Dermis microvascular lymphatic vessel endothelial cell (primary cell): ENCODE measurements at regions not wholly inside any gene's neighbourhood (a gene's known extent, or its start where the extent isn't known, plus 50 kb on each side); places are given as distances from the start of the nearest gene placed in this dataset.
"Not testable (repeated sequence)": the region's sequence is repeated elsewhere in the genome, so short reads cannot be mapped to it uniquely, and the experiment has no call there.

ENCODE experiments used
- DNase-seq, 2 donors: peaks; one replicate each; pipeline versions ENCODE4 v3.0.0 to v3.0.0-alpha.2; 2010; ENCODE audit warnings: low read depth in 2 of 2

DNA sequence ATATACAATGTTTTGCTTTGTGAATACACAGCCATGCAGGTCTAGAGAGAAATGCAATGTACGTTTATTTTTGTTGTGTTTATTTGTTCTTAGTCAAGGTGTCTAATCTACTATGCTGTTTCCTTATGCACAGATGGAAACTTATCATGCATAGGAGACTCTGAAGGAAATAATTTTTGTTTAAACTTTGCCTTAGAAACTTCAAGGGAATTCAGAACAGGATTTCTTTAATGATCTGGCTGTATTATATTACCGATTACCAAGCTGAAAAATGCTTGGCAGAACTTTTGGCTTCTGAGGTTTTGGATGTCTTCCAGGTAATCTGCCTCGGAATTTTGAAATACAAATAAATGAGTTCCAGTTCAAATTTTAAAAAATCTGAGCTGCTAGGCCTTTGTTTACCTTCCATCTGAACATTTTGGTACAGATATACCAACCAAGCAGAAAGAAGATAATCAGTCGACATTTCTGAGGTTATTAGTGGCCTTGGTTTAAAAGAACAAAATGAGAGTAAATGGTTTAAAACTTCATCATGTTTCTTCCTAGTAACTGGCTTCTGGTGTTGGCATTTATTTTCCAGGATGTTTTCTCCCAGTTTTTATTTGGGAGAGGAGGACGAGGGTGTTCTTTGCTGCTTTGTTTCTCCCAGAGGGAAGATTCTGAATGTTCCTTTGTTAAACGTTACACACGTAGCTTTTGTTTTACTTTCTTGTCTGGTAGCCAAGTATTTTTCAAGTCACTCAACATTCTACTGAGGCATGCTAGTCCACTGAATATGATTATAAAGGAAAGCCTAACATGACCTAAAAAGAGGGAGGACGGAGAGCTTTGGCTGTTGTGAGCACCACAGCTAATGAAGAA lies 421.8 kb upstream of the TBL1XR1 start:
- DNase-seq: peak in 1 of 2 donors; percentile 47

DNA sequence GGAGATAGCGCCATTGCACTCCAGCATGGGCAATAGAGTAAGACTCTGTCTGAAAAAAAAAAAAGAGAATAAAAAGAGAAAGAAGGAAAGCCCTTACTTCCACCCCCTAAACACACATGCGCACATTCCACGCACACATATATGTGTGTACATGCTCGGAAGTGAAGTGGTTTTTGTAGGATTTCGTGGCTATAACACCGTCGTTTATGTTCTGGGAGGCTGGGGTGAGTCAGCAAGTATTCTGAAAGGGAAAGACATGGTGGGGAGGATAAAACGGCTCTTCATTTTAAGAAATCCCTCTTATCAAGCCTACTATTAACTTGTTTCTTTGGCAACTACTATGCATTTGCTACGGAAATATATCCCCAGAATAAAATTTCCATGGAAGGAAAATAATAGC lies 422.8 kb upstream of the TBL1XR1 start:
- no peak for DNase-seq

DNA sequence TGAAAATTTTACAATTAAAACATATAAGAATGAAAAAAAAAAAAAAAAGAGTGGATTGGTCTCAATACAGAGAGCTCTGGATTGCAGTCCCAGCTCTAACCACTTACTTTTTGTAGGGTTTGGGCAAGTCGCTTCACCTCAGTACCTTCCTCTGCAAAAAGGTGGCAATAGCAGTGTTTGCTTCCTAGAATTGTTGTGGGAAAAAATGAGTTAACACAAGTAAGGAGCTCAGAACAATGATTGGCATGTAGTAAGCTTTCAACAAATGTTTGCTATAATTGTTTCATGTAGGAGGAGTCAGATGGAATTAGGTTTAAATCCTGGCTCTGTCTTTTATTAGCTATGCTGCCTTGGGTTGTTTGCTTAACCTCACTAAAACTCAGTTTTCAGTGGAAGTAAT lies 425.2 kb upstream of the TBL1XR1 start:
- DNase-seq: peak; percentile 72 to 80

DNA sequence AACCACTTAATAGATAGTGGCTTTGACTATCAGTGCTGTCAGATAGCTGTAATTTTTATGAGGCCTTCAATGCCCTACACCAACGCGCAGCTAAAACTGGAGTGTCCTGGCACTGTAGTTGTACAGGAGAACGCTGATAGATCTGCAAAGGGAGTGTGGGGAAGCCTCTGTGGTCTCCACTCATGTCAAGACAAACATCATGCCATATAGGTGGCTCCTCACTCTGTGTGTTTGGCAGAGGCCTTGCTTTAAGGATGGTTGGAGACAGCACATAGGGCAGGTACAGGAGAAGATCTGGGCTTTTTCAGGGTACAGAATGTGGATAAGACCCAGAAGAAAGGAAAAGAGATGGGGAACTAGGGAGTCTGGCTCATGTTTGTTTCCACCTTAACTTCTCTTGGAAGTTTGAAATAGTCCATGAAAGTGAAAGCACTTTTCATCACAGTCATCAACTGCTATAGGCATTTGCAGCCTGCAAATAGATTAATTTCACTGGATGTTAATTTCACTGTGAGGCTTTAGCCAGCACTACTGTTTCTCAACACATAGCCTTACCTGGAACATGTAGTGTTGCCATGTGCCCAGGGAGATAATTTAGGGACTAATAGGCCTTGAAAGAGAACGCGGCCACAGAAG lies 425.8 kb upstream of the TBL1XR1 start:
- DNase-seq: no peak

DNA sequence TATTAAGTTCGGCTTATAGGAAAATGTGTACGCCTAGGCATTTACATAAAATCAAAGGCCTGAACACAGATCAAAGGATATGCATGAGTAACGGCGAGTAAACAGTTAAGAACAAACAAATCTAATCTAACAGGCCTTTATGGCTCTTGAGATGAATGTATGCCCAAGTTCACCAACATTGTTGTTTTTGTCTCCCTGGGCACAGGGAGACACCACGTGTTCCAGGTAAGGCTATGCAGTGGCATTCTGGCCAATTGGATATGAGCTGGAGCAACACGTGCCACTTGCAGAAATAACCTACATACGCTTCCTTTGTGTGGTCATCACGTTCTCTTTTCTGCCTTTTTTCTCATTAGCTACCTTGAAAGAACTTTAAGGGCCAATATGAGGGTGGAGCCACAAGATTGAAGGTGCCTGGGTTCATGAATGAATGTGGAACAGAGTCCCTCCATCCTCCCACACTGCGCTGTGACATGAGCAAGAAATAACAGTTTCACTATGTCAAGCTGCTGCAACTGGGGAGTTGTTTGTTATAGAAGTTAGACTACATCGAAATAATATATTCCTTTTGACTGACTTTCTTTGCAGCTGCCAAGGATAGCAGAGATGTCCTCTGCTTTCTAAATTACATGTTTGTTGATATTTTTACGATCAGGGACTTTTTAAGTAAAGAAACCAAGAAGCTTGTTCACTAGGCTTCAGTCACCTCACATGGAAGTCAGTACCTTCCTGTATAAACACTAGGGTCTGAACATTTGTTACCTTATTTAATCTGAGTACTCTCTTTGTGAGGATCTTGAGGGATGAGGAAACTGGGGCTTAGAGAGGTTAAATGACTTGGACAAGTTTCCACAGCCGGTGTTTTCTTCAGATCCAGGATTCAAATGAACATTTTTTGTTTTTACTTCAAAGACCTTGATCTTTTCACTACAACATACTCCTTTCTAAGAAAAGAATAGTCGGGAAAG lies 427.5 kb upstream of the TBL1XR1 start:
- DNase-seq: peak in 1 of 2 donors; percentile 78

DNA sequence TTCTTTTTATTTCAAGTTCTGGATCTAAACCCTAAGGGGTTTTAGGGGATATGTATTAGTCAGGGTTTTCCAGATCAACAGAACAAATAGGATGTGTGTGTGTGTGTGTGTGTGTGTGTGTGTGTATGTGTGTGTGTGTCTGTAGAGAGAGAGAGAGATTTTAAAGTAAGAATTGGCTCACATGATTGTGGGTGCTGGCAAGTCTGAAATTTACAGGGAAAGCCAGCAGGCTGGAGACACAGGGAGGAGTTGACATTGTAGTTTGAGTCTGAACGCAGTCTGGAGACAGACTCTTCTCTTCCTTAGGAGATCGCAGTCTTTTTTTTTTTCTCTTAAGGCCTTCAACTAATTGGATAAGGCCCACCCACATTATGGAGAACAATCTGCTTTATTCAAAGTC lies 428.8 kb upstream of the TBL1XR1 start:
- no peak for DNase-seq

DNA sequence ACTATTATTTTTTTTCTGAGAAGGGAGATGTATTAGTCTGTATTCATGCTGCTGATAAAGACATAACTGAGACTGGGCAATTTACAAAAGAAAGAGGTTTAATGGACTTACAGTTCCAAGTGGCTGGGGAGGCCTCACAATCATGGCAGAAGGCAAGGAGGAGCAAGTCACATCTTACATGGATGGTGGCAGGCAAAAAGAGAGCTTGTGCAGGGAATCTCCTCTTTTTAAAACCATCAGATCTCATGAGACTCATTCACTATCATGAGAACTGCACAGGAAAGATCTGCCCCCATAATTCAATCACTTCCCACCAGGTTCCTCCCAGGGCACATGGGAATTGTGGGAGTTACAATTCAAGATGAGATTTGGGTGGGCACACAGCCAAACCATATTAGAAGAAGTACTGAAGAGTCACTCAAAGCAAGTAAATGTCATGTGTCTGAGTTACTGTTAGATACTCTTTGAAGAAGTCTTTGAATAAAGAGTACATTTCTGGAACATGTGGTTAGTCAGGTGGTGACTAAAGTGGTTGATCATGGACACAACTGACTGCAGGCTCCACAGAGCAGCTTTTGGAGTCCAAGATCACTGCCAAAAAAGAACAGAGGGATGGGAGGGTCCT lies 430.9 kb upstream of the TBL1XR1 start:
- not testable (repeated sequence) for DNase-seq

DNA sequence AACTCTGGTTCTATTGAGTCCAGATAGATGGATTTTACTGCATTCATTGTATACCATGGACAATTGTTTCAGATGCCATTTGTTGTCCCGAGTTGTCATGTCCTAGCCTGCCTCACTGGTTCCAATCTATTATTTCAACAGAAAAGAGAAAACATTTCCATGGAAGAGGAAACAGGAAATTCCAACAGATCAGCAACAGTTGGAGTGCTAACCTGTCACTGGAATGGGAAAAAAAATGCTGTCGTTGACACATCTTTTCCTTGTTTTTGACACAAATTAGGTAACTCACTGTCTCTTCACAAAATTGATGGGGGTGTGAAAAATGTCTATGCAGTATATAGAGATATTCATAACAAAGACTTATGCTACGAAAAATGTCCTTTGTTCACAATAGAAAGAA lies 432.0 kb upstream of the TBL1XR1 start:
- peak; percentile 85 to 98 for DNase-seq

DNA sequence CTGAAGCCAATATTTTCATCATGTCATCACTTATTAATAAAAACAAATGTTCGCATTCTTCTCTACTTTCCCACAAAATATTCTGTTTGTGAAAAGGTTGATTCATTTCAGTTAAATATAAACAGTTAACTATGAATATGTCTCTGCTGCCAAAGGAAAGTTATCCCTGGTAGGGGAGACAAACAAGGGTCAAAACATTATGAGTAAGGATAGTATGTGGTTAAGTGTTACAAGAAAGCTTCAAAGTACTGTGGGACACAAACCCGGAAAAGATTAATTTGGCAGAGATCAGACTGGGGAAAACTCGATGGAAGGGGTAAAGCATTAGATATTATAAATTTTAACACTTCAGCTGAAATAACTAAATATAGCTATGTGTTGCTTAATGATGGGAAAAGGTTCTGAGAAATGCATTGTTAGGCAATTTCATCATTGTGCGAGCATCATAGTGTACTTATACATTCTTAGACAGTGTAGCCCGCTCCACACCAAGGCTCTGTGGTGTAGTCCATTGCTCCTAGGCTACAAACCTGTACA lies 436.5 kb upstream of the TBL1XR1 start:
- peak in 1 of 2 donors; percentile 55 for DNase-seq

DNA sequence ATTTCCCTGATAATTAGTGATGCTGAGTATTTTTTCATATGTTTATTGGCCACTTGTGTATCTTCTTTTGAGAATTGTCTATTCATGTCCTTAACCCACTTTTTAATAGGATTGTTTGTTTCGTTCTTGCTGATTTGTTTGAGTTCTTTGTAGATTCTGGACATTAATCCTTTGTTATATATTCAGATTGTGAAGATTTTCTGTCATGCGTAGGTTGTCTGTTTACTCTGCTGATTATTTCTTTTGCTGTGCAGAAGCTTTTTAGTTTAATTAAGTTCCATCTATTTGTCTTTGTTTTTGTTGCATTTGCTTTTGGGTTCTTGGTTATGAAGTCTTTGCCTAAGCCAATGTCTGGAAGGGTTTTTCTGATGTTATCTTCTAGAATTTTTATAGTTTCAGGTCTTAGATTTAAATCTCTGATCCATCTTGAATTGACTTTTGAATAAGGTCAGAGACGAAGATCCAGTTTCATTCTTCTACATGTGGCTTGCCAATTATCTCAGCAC lies 438.4 kb upstream of the TBL1XR1 start:
- DNase-seq: not testable (repeated sequence)

DNA sequence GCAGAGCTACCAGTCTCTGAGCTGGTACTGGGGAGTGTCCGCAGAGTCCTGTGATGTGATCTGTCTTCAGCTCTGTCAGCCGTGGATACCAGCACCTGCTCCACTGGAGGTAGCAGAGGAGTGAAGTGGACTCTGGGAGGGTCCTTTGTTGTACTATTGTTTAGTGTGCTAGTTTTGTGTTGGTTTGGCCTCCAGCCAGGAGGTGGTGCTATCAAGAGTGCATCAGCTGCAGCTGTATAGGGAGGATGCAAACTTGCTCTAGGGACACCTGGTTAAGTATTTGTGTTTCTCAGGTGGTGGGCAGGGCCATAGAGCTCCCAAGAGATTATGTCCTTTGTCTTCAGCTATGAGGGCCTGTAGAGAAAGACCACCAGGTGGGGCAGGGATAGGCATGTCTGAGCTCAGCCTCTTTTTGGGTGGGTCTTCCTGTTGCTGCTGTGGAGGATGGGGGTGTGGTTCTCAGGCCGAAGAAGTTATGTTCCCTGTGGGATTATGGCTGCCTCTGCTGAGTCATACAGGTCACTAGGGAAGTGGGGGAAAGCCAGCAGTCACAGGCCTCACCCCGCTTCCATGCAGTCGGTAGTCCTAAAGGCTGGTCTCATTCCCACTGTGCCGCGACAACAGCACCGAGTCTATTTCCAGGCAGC lies 443.2 kb upstream of the TBL1XR1 start:
- no peak for DNase-seq

DNA sequence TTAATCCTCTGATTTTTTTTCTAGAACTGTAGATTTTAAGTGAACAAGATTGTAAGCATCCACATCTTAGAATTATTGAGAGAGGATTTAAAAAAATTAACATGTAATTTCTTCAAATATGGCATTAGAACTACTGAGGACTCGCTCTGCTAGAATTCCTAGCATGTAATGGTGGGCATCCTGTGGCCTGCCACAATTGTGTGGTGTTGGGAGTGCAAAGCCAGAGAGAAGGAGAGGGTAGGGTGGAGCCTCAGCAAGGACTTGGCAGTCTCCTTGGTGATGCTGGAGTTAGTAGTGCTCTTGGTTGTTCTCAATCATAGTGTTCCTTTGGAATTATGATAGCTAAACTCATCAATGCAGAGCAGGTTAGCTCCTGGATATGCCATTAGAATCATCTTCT lies 443.9 kb upstream of the TBL1XR1 start:
- no peak for DNase-seq

DNA sequence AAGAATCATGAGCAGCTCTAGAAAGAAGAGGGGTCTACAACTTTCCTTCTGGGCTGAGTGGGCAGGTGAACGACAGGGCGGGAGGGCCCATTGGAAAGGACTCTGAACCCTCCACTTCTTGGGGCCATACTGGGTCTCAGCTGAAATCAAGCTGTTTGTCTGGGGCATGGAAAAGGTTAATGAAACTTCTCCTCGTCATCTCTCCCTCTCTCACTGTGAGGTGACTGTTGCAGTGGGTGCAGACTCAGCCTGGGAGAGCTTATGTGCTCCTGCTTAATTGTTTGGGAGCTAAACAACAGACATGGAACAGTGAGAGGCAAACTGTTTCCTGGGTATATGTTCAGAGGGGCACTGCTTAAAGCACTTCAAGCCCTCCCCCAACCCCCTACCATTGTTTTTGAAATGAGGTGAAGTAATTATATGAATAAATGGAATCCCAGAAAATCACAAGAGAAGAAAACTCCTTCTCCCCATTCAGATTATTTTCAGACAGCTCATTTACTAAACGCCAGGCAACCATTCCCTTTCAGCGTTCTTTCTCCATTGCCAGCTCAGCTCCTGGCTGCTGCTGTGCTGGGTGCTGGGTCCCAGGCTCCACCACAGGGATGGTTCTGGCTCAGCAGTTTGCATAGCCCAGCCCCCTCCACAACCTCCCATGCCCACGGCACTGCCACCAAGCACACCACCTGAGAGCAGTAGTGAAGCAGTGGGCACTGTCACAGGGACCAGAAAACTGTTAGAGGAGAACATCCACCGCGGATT lies 444.9 kb upstream of the TBL1XR1 start:
- DNase-seq: no peak

DNA sequence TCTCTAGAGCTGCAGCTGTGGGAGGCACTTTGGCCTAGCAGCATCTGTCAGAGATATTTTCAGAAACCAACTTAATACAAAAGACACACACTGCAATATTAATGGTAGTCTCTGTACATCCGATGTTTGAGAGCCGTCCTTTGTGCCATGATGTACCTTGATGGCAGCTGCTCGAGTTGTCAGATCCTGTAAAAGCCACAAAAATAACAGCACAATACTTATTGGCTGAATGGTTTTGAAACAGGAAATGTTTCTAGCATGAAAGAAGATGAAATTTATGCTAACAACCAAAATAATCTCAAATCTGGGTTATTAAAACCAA lies 445.5 kb upstream of the TBL1XR1 start:
- no peak for DNase-seq

DNA sequence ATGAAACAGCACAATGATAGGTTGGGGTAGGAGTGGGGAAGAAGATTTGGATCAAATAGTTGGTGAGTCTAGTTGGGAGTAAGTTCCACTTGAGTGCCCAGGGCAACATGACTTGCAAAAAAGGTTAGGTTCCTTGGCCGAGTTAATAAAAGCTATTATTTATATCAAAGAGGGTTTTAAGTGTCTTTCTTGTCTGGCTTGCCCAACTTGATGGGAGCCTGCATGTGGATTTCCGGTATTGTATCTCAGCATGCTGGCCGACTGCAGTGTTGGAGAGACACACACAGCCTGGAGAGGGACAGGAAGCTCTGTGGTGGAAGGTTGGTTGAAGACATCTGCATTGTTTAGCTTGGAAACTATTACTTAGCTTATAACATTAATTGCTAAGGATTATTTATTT lies 449.5 kb upstream of the TBL1XR1 start:
- DNase-seq: no peak

DNA sequence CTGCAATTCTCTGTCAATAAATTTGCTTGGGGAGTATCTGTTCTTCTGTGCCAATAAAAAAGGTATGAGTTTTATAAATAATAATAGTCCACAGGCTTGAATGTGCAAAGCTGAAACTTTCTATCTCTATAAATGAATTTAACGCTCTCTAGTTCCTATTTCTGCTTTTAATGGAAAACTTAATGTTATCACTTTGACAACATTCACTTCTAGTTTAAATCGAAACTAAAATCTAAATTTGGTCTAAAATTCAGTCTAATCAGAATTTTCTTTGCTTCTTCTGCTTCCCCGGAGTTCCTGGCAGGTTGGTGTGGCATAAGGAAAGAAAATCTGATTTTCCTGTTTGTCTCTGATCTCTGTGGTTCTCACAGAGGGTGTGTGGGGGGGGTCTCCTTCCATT lies 450.1 kb upstream of the TBL1XR1 start:
- DNase-seq: no peak

DNA sequence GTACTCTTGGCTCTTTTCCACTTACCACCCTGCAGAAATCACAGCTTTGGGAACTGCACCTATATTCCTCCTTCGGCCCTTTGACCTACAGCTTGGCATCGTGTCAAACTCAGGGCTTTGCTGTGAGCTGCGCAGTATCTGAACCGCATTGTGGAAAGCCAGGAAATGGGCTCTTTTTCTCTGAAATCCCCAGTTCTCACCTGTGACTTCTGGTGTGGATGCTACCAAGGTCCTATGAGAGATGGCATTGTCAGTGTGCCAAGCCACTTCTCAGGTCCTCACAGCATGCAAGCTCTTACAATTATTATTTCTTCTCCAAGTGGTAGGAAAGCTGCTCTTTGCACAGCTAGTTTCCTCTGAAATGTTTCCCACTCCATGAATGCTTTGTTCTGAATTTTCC lies 450.6 kb upstream of the TBL1XR1 start:
- no peak for DNase-seq

DNA sequence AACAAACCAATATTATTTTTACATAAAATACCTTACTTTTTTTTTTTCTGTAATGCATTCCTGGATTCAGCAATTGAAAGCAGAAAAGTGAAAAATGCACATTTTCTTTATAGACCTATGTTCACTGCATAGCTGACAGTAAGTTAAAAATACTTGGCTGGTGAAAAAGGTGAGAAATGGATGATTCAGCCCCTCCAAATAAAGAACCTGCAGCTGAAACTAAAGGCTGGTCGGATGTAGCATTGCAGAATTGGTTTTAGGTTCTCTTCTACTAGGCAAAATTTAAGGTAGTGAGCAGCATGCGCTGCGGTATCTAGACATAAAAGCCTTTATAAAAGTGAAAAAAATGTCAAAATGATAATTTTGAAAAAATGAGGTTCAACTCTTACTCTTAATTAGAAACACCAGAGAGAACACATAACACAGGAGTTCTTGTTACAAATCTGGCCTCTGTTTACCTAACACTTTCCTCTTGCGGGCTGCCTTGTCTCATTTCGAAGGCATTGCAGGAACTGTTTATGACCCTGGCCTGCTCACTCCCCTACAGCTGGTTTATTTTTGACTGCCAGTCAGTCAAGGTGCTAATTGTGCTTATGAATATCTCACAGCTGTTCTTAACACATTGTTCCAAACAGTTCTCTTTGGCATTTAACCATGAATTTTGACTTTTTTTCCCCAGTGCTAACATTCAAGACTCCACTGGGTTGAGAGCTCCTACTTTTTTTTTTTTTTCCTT lies 455.4 kb upstream of the TBL1XR1 start:
- DNase-seq: no peak

DNA sequence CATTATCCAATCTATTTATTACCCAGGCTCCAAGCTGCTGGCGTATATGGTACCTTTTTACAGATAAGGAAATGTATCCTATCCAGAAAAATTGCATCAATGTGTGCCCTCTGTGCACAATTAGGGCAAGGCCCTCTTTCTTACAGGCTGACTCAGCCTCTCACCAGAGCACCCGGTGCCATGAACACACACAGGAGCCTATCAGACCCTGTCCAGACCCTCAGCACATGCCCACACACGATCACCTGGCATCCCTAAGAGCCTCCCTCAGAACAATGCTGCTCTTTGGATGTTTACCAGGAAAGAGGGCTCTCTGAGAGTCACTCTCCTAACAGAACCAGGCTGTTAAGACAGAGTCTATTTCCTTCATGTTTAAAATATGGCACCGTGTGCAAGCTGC lies 460.0 kb upstream of the TBL1XR1 start:
- DNase-seq: no peak
